HG02973 (cell line): ENCODE measurements at regions not wholly inside any gene's neighbourhood (a gene's known extent, or its start where the extent isn't known, plus 50 kb on each side); places are given as distances from the start of the nearest gene placed in this dataset.
A peak's percentile ranks its signal among the peaks of the same experiment; 100 is the strongest.

Source experiments
- ATAC-seq: cut with Tn5 transposase; IDR thresholded peaks from one replicate; pipeline ENCODE4 v1.9.1; 2021; ENCODE audit warnings: moderate library complexity; ENCODE audit not compliant: unreplicated experiment

GRCh38 chr11:19407677-19408270 is 167.0 kb upstream of the E2F8 start:
- no peak for ATAC-seq

GRCh38 chr11:19405966-19406365 is 165.2 kb upstream of the E2F8 start:
- no peak for ATAC-seq

- no peak for ATAC-seq
These were observed 164.0 kb upstream of the E2F8 start for GRCh38 chr11:19404787-19405186.

GRCh38 chr11:19403196-19403895 is 162.6 kb upstream of the E2F8 start:
- no peak for ATAC-seq

DNA sequence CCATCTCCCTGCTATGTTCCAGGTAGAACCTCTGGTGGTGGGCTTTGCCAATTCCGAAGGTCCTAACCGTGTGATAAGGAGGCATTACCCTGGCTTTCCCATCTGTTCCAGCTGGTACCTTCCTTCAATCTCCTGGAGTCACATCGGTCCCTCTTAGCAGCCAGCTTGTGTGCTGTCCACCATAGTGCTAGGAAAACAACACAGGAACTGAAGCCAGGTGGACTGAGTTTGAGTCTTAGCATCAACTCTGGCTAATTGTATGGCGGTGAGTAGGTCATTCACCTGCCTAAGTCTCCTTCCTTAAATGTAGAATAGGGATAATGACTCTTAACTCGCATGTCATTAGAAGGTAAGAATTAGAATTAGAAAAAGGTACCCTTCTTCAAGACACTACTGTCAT is 159.6 kb upstream of the E2F8 start:
- no peak for ATAC-seq

GRCh38 chr11:19398772-19399527 is 158.2 kb upstream of the E2F8 start:
- ATAC-seq = no peak

- ATAC-seq = no peak
These were observed 157.5 kb upstream of the E2F8 start for GRCh38 chr11:19398273-19398672.

- ATAC-seq = peak; percentile 17
These were observed 154.3 kb upstream of the E2F8 start for GRCh38 chr11:19395050-19395449.

- ATAC-seq = peak; percentile 69
These were observed 153.8 kb upstream of the E2F8 start for GRCh38 chr11:19394525-19395016.

DNA sequence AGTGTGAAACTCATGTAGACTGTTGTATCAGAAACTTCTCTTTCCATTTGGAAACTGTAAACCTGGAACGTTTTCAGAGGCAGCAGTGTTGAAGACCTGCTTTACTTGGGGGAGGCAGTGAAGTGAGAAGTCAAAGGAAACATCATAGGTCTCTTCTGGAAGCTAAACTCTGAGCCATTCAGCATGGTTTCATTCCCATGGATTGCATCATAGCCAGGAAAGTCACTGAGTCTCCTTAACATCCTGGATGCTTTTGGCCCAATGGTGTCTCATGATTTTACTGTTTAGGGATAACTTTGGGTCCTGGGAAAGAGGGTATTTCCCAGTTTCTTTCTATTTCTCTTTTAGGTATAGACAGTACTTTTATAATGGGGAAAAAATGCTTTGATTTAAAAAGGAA is 153.2 kb upstream of the E2F8 start:
- no peak for ATAC-seq

- no peak for ATAC-seq
These were observed 152.2 kb upstream of the E2F8 start for GRCh38 chr11:19392847-19393518.

GRCh38 chr11:19392321-19392720 is 151.6 kb upstream of the E2F8 start:
- ATAC-seq = no peak

- ATAC-seq = no peak
These were observed 150.9 kb upstream of the E2F8 start for GRCh38 chr11:19391652-19392051.

GRCh38 chr11:19391026-19391425 is 150.3 kb upstream of the E2F8 start:
- no peak for ATAC-seq

DNA sequence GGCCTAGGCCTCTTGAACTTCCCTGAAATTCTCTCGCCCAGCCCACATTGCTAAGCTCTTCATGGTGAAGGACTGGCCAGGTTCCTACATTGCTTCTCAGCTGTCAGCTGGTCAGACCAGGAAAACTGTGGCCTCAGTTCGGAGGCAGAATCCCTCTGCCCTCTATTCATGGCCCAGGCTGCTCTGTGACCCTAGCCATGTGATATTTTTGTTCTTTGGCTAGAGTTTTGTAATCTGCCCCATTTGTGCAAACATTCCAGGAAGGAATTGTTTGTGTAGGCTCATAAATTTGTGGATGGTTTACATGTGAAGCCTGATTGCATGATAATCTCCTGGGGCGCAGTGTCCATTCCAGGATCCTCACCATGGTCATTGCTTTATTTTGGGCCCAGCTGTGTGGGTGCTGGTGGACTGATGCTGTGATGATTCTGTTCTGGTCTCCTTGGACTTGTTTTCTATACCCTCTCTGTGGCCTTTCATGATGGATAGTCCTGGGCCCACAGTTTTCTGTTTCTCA is 149.1 kb upstream of the E2F8 start:
- no peak for ATAC-seq

DNA sequence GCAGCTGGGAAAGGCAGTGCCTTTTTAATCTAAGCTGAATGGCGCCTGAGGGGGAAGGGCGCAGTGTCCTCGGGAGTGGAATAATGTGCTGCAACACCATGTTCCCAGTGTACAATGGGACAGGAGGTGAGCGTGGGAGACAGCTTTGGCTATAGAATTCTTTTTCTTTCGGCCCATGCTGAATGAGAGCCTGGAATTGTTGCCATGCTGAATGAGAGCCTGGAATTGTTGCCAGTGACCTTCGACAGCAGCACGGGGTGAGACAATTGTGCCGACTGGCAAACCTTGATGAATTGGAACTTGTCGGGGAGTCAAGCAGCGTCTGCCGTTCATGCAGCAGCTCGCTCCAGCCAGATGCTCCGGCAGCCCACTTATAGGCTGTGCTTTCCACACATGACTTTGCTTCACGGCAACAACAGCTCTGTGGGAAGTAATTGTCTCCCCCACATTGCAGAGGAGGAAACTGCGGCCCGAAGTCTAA is 141.4 kb upstream of the E2F8 start:
- no peak for ATAC-seq

- no peak for ATAC-seq
These were observed 139.6 kb upstream of the E2F8 start for GRCh38 chr11:19380375-19380774.

DNA sequence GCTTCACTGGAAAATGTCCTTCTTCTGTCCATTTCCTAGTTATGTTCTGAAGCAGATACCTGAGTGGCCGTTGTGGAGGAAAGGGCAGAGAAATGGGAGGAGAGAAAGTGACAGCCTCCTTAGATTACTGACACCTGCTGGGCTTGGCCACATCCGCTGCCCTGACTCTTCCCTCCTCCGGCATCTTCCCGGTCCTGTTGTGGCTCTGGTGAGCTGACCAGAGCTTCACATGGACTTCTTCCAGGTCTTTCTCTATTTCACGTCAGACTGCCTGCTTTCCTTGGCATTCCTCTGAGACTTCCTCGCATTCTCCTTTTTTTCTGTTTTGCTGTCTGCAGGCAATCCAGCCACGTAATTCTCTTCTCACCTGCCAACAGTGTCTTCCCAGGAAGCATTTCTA is 138.7 kb upstream of the E2F8 start:
- ATAC-seq = no peak

DNA sequence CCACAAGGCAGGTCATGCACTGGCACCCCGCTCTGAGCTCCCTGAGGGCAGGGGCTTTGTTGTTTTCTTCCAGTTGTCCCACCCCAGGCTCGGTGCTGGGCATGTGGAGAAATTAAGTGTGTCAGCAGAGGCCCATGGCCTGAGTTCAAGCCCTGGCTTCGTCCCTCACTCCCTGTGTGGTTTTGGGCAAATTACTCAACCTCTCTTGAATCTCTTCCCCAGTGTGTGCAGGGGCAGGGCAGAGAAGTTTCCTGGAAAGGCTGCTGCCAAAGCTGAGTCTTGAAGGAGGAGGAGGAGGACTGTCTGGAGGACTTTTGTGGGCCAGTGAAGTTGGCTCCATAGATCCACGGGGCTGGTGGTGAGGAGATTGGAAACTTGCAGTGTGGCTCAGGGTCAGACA is 138.1 kb upstream of the E2F8 start:
- no peak for ATAC-seq

- ATAC-seq = no peak
These were observed 137.1 kb upstream of the E2F8 start for GRCh38 chr11:19377881-19378280.

- no peak for ATAC-seq
These were observed 134.7 kb upstream of the E2F8 start for GRCh38 chr11:19375440-19375839.
